RWPE2 (cell line): ENCODE measurements at regions not wholly inside any gene's neighbourhood (a gene's known extent, or its start where the extent isn't known, plus 50 kb on each side); places are given as distances from the start of the nearest gene placed in this dataset.

Experiments
- ATAC-seq: fragments of 200-7000 bp; cut with Tn5 transposase; 3 replicates; pipeline ENCODE4 v1.9.1; 2021; ENCODE audit warnings: low read depth
- DNase-seq: peaks from one replicate; pipeline ENCODE4 v3.0.0-alpha.2; 2020; ENCODE audit warnings: low spot score
- H3K27ac ChIP-seq: fragments of 450-650 bp; 2 replicates; pipeline ENCODE4 v1.5.1; 2017; ENCODE audit warnings: mild to moderate bottlenecking; ENCODE audit not compliant: poor library complexity, severe bottlenecking
- H3K27me3 ChIP-seq: fragments of 250-450 bp; sonication (Bioruptor Pico); 2 replicates; pipeline ENCODE4 v1.5.1; 2021; ENCODE audit warnings: mild to moderate bottlenecking, moderate library complexity; ENCODE audit not compliant: insufficient read depth, poor library complexity, severe bottlenecking
- H3K36me3 ChIP-seq: fragments of 250-450 bp; sonication (Bioruptor Pico); 2 replicates; pipeline ENCODE4 v1.5.1; 2020; ENCODE audit warnings: low read depth, mild to moderate bottlenecking, moderate library complexity
- H3K4me1 ChIP-seq: fragments of 250-450 bp; sonication (Bioruptor Pico); 2 replicates; pipeline ENCODE4 v1.5.1; 2021; ENCODE audit warnings: mild to moderate bottlenecking, moderate library complexity; ENCODE audit not compliant: insufficient read depth, poor library complexity, severe bottlenecking
- H3K4me3 ChIP-seq: fragments of 250-450 bp; sonication (Bioruptor Pico); 2 replicates; pipeline ENCODE4 v1.5.1; 2021; ENCODE audit warnings: mild to moderate bottlenecking, moderate library complexity; ENCODE audit not compliant: severe bottlenecking
- H3K9me3 ChIP-seq: fragments of 250-450 bp; sonication (Bioruptor Pico); 2 replicates; pipeline ENCODE4 v1.5.1; 2021; ENCODE audit warnings: mild to moderate bottlenecking, moderate library complexity; ENCODE audit not compliant: severe bottlenecking
- TF ChIP-seq, protein P1 (sequence below): fragments of 450-650 bp; IDR thresholded peaks from one replicate; pipeline ENCODE4 v1.5.1; 2017; ENCODE audit warnings: mild to moderate bottlenecking, moderate library complexity; ENCODE audit not compliant: poor library complexity, severe bottlenecking

DNA sequence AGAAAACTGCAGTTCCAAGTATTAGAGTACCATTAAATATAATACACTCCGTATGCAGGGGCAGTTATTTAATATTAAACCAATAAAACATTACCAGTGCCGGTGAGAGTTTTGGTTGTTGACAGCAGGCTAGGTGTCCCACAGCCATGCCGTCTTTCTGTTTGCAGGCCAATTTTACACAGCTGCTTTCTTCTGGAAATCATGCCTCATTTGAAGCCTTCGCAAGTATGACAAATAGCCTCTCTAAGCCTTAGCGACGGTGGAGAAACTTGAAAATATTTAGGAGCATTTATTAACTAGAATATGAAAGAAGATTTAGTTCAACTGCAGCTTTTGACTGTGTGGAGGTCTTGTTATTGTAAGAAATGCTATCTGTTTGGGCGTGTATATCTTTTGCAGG is 226.0 kb downstream of the BMP2 start:
- Histone ChIP-seq H3K27ac (peak overlapping the region; percentile 95), H3K4me1 (peaks cover 32% of the 10 kb centered on the region), H3K27me3 (no peaks in the 10 kb centered on the region), H3K9me3 (no peaks in the 10 kb centered on the region), H3K36me3 (no peaks in the 10 kb centered on the region), H3K4me3 (no peak overlapping the region)
- no peak for ATAC-seq
- TF ChIP-seq, protein P1, sequence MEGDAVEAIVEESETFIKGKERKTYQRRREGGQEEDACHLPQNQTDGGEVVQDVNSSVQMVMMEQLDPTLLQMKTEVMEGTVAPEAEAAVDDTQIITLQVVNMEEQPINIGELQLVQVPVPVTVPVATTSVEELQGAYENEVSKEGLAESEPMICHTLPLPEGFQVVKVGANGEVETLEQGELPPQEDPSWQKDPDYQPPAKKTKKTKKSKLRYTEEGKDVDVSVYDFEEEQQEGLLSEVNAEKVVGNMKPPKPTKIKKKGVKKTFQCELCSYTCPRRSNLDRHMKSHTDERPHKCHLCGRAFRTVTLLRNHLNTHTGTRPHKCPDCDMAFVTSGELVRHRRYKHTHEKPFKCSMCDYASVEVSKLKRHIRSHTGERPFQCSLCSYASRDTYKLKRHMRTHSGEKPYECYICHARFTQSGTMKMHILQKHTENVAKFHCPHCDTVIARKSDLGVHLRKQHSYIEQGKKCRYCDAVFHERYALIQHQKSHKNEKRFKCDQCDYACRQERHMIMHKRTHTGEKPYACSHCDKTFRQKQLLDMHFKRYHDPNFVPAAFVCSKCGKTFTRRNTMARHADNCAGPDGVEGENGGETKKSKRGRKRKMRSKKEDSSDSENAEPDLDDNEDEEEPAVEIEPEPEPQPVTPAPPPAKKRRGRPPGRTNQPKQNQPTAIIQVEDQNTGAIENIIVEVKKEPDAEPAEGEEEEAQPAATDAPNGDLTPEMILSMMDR: no peak
- no peak for DNase-seq

GRCh38 chr20:6994452-6994851 is 227.0 kb downstream of the BMP2 start:
- no peaks in the 10 kb centered on the region for H3K36me3 ChIP-seq
- no peak overlapping the region for H3K4me3 ChIP-seq
- peaks cover 32% of the 10 kb centered on the region for H3K4me1 ChIP-seq
- peak; percentile 83 for ATAC-seq
- TF ChIP-seq, protein P1: no peak
- H3K9me3 ChIP-seq: no peaks in the 10 kb centered on the region
- peak; percentile 72 for DNase-seq
- no peaks in the 10 kb centered on the region for H3K27me3 ChIP-seq
- H3K27ac ChIP-seq: peak overlapping the region; percentile 95

GRCh38 chr20:6998909-6999308 is 231.4 kb downstream of the BMP2 start:
- no peaks in the 10 kb centered on the region for H3K36me3 ChIP-seq
- no peak for ATAC-seq
- DNase-seq: no peak
- peaks cover 22% of the 10 kb centered on the region for H3K4me1 ChIP-seq
- TF ChIP-seq, protein P1: no peak
- H3K4me3 ChIP-seq: no peak overlapping the region
- H3K27ac ChIP-seq: no peak overlapping the region
- no peaks in the 10 kb centered on the region for H3K27me3 ChIP-seq
- no peaks in the 10 kb centered on the region for H3K9me3 ChIP-seq

DNA sequence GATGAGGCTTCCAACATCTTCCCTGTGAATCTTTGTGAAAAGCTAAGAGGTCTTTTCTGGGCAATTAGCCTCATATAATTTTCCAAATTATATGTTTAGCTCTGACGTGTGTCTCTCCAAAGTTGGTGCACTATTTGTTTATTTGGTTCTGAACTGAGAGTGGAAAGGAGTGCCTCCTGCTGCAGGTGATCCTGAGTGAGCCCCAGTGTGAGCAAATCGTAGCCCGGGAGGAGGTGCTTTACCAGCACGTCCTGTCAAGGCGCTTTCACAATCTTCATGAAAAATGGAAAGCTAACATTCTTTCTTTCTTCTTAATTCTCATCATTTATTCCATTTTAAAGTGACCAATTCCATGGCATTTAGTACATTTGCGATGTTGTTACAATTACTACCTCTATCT is 231.9 kb downstream of the BMP2 start:
- Histone ChIP-seq H3K9me3 (no peaks in the 10 kb centered on the region), H3K36me3 (no peaks in the 10 kb centered on the region), H3K27me3 (no peaks in the 10 kb centered on the region), H3K4me3 (no peak overlapping the region), H3K27ac (no peak overlapping the region), H3K4me1 (peaks cover 20% of the 10 kb centered on the region)
- no peak for DNase-seq
- ATAC-seq: no peak
- TF ChIP-seq, protein P1: no peak

GRCh38 chr20:7003598-7003997 is 236.1 kb downstream of the BMP2 start:
- no peak for DNase-seq
- Histone ChIP-seq H3K27ac (peak overlapping the region; percentile 55), H3K36me3 (no peaks in the 10 kb centered on the region), H3K4me3 (no peak overlapping the region), H3K4me1 (peaks cover 12% of the 10 kb centered on the region), H3K9me3 (peaks cover under 1% of the 10 kb centered on the region), H3K27me3 (no peaks in the 10 kb centered on the region)
- TF ChIP-seq, protein P1: no peak
- ATAC-seq: peak; percentile 82
